ENCODE measurements at regions not wholly inside any gene's neighbourhood (a gene's known extent, or its start where the extent isn't known, plus 50 kb on each side); places are given as distances from the start of the nearest gene placed in this dataset.
"Not testable (repeated sequence)": the region's sequence is repeated elsewhere in the genome, so short reads cannot be mapped to it uniquely, and the experiment has no call there.

DNA sequence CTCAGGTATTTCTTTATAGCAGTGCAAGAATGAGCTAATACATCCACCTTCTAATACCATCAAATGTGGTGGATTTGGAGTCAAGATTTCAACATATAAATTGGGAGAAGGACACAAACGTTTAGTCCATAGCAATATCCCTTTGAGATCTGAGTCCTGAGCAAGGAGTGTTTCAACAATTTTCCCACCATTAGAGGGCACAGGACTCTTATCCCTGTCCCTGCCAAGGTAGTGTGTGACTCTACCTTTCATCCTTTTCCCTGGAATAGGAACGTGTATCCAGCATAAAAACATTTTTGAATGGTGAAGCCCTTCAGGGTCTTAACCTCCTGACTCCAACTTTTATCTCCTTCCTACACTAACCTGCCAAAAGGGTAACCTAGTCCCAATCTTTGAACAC lies 181.3 kb upstream of the SRD5A2 start:
- no peak overlapping the region for H3K27ac Mint-ChIP-seq
- peaks cover 2 to 3% of the 10 kb centered on the region in 2 donors for H3K9me3 Mint-ChIP-seq
- 42% methylated on average over 2 of the region's 2 CpGs for WGBS (ENCODE audit: insufficient coverage)
- no peak overlapping the region for H3K27ac ChIP-seq (ENCODE audit: low read length)
- H3K4me3 ChIP-seq (ENCODE audit: low read length) = no peak overlapping the region
- no peaks in the 10 kb centered on the region for H3K9me3 ChIP-seq (ENCODE audit: control insufficient read depth, insufficient read depth, low read length)
- intact Hi-C loops (cut with micrococcal nuclease) = no loop called here
- DNase-seq = no peak
- no peaks in the 10 kb centered on the region for H3K4me1 Mint-ChIP-seq
- TF ChIP-seq, protein P1, sequence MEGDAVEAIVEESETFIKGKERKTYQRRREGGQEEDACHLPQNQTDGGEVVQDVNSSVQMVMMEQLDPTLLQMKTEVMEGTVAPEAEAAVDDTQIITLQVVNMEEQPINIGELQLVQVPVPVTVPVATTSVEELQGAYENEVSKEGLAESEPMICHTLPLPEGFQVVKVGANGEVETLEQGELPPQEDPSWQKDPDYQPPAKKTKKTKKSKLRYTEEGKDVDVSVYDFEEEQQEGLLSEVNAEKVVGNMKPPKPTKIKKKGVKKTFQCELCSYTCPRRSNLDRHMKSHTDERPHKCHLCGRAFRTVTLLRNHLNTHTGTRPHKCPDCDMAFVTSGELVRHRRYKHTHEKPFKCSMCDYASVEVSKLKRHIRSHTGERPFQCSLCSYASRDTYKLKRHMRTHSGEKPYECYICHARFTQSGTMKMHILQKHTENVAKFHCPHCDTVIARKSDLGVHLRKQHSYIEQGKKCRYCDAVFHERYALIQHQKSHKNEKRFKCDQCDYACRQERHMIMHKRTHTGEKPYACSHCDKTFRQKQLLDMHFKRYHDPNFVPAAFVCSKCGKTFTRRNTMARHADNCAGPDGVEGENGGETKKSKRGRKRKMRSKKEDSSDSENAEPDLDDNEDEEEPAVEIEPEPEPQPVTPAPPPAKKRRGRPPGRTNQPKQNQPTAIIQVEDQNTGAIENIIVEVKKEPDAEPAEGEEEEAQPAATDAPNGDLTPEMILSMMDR (IDR thresholded peaks at IDR 0.05) = no peak
- H3K4me1 ChIP-seq (ENCODE audit: control insufficient read depth, insufficient read depth, low read length) = no peaks in the 10 kb centered on the region
- no peaks in the 10 kb centered on the region for H3K36me3 ChIP-seq (ENCODE audit: control insufficient read depth, insufficient read depth, low read length)
- no peaks in the 10 kb centered on the region for H3K27me3 ChIP-seq (ENCODE audit: control insufficient read depth, insufficient read depth, low read length)
- no peak overlapping the region for H3K4me3 Mint-ChIP-seq
- H3K27me3 Mint-ChIP-seq (ENCODE audit: low read depth in 2 of 2) = peaks cover 6 to 28% of the 10 kb centered on the region in 2 donors
- no peaks in the 10 kb centered on the region for H3K36me3 Mint-ChIP-seq
- ATAC-seq = no peak

DNA sequence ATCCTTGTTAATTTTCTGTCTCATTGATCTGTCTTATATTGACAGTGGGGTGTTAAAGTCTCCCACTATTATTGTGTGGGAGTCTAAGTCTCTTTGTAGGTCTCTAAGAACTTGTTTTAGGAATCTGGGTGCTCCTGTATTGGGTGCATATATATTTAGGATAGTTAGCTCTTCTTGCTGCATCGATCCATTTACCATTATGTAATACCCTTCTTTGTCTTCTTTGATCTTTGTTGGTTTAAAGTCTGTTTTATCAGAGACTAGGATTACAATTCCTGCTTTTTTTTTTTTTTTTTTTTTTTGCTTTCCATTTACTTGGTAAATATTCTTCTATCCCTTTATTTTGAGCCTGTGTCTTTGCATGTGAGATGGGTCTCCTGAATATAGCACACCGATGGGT lies 176.6 kb upstream of the SRD5A2 start:
- H3K4me3 ChIP-seq (ENCODE audit: low read length); ATAC-seq; DNase-seq; H3K4me3 Mint-ChIP-seq; H3K9me3 ChIP-seq (ENCODE audit: control insufficient read depth, insufficient read depth, low read length); H3K27ac ChIP-seq (ENCODE audit: low read length); H3K36me3 Mint-ChIP-seq; H3K27ac Mint-ChIP-seq; H3K9me3 Mint-ChIP-seq; intact Hi-C loops (cut with micrococcal nuclease); H3K4me1 ChIP-seq (ENCODE audit: control insufficient read depth, insufficient read depth, low read length); H3K4me1 Mint-ChIP-seq; H3K36me3 ChIP-seq (ENCODE audit: control insufficient read depth, insufficient read depth, low read length); H3K27me3 ChIP-seq (ENCODE audit: control insufficient read depth, insufficient read depth, low read length): not testable (repeated sequence)
- WGBS (ENCODE audit: insufficient coverage) = 100% methylated on average over 1 of the region's 2 CpGs
- H3K27me3 Mint-ChIP-seq (ENCODE audit: low read depth in 2 of 2) = peaks cover 4 to 18% of the 10 kb centered on the region in 2 donors

DNA sequence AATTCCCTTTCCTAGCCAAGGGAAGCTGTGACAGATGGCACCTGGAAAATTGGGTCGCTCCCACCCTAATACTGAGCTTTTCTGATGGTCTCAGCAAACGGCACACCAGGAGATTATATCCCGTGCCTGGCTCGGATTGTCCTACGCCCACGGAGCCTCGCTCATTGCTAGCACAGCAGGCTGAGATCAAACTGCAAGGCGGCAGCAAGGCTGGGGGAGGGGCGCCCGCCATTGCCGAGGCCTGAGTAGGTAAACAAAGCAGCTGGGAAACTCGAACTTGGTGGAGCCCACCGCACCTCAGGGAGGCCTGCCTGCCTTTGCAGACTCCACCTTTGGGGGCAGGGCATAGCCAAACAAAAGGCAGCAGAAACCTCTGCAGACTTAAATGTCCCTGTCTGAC lies 168.0 kb upstream of the SRD5A2 start:
- H3K4me1 ChIP-seq (ENCODE audit: control insufficient read depth, insufficient read depth, low read length); H3K27me3 Mint-ChIP-seq (ENCODE audit: low read depth in 2 of 2); DNase-seq; H3K4me3 Mint-ChIP-seq; H3K36me3 ChIP-seq (ENCODE audit: control insufficient read depth, insufficient read depth, low read length); H3K36me3 Mint-ChIP-seq; H3K27ac Mint-ChIP-seq; H3K4me1 Mint-ChIP-seq; H3K4me3 ChIP-seq (ENCODE audit: low read length); H3K9me3 Mint-ChIP-seq; ATAC-seq; H3K27me3 ChIP-seq (ENCODE audit: control insufficient read depth, insufficient read depth, low read length); intact Hi-C loops (cut with micrococcal nuclease); H3K9me3 ChIP-seq (ENCODE audit: control insufficient read depth, insufficient read depth, low read length); H3K27ac ChIP-seq (ENCODE audit: low read length): not testable (repeated sequence)
- 88% methylated on average over 13 of the region's 13 CpGs for WGBS (ENCODE audit: insufficient coverage)

DNA sequence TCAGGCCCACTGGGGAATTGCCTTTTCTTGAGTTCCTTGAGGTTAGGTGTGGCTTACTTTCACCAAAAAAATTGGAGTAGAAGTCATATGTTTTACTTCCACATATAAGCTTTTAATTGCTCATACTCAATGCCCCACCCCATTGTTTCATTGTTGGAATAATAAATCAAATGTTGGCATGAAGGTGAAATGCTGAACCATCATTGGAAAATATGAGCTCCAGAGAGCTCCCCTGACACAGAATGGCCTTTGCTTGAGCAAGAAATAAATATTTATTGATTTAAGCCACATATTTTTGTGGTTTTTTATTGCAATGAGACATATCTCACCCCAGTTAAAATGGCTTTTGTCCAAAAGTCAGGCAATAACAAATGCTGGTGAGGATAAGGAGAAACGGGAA lies 167.3 kb upstream of the SRD5A2 start:
- no peak overlapping the region for H3K4me3 ChIP-seq (ENCODE audit: low read length)
- H3K4me3 Mint-ChIP-seq = no peak overlapping the region
- peaks cover 2 to 8% of the 10 kb centered on the region in 2 donors for H3K9me3 Mint-ChIP-seq
- intact Hi-C loops (cut with micrococcal nuclease) = no loop called here
- H3K27ac Mint-ChIP-seq = no peak overlapping the region
- H3K27me3 Mint-ChIP-seq (ENCODE audit: low read depth in 2 of 2) = peaks cover 0 to 10% of the 10 kb centered on the region in 2 donors
- H3K36me3 ChIP-seq (ENCODE audit: control insufficient read depth, insufficient read depth, low read length) = no peaks in the 10 kb centered on the region
- DNase-seq = no peak
- H3K4me1 Mint-ChIP-seq = no peaks in the 10 kb centered on the region
- 100% methylated on average over 1 of the region's 1 CpG for WGBS (ENCODE audit: insufficient coverage)
- H3K27me3 ChIP-seq (ENCODE audit: control insufficient read depth, insufficient read depth, low read length) = no peaks in the 10 kb centered on the region
- no peaks in the 10 kb centered on the region for H3K36me3 Mint-ChIP-seq
- H3K9me3 ChIP-seq (ENCODE audit: control insufficient read depth, insufficient read depth, low read length) = peaks cover 3% of the 10 kb centered on the region
- ATAC-seq = no peak
- H3K27ac ChIP-seq (ENCODE audit: low read length) = no peak overlapping the region
- no peaks in the 10 kb centered on the region for H3K4me1 ChIP-seq (ENCODE audit: control insufficient read depth, insufficient read depth, low read length)
- TF ChIP-seq, protein P1 (IDR thresholded peaks at IDR 0.05) = no peak

DNA sequence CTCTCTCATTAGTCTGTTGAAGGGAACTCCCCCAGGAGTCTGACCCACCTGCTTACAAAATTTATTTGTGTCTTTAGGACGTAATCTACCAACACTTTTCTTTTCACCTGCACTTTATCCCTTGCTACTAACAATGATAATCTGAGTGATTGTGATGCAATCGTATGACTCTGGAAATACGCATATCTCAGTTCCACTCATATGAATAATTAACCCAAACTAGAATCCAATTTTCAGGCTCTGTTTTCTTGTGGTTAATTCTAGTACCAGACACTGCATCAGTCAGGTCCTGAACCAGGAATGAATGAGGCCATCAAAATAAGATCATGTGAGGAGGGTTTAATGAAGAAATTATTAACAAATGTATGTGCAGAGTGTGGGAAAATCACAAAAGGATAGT lies 158.4 kb upstream of the SRD5A2 start:
- Histone ChIP-seq H3K36me3 (ENCODE audit: control insufficient read depth, insufficient read depth, low read length) (no peaks in the 10 kb centered on the region), H3K4me3 (ENCODE audit: low read length) (no peak overlapping the region), H3K27ac (ENCODE audit: low read length) (no peak overlapping the region), H3K9me3 (ENCODE audit: control insufficient read depth, insufficient read depth, low read length) (no peaks in the 10 kb centered on the region), H3K4me1 (ENCODE audit: control insufficient read depth, insufficient read depth, low read length) (no peaks in the 10 kb centered on the region), H3K27me3 (ENCODE audit: control insufficient read depth, insufficient read depth, low read length) (no peaks in the 10 kb centered on the region)
- TF ChIP-seq, protein P1 (IDR thresholded peaks at IDR 0.05) = no peak
- no peak overlapping the region for H3K4me3 Mint-ChIP-seq
- ATAC-seq (no peak), DNase-seq (no peak)
- H3K27ac Mint-ChIP-seq = no peak overlapping the region
- 90% methylated on average over 3 of the region's 3 CpGs for WGBS (ENCODE audit: insufficient coverage)
- no peaks in the 10 kb centered on the region for H3K36me3 Mint-ChIP-seq
- peaks cover 0 to 2% of the 10 kb centered on the region in 2 donors for H3K9me3 Mint-ChIP-seq
- H3K27me3 Mint-ChIP-seq (ENCODE audit: low read depth in 2 of 2) = peaks cover 0 to 6% of the 10 kb centered on the region in 2 donors
- intact Hi-C loops (cut with micrococcal nuclease) = no loop called here
- no peaks in the 10 kb centered on the region for H3K4me1 Mint-ChIP-seq

Data from natural killer cell (primary cell).